GM12874 (cell line): ENCODE measurements at regions not wholly inside any gene's neighbourhood (a gene's known extent, or its start where the extent isn't known, plus 50 kb on each side); places are given as distances from the start of the nearest gene placed in this dataset.
A peak's percentile ranks its signal among the peaks of the same experiment; 100 is the strongest.

Experiments used
- TF ChIP-seq, protein P1 (sequence below): IDR thresholded peaks from 2 replicates; pipeline ENCODE4 v1.5.1; 2011; ENCODE audit warnings: low read depth, mild to moderate bottlenecking, control low read depth, low read length, moderate library complexity; ENCODE audit not compliant: insufficient read depth

DNA sequence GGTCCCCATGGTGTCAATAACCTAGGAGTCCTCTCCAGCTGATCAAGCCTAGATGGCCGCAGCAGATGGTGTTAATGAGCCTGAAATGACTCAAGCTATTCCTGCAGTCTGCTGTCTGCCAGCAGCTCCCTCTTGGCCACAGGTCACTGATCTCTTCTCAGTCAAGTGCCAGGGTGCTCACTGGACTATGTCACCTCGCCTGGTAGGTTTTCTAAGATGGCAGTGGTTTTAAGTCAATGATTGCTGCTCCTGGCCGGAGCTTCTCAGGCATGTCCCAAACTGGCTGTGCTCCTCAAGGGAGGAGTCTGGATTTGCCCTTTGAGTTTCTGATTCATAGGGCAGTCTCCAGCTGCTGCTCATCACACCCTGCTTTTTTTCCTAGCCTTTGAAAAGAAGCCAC is 58.6 kb upstream of the SHISA6 start:
- TF ChIP-seq, protein P1, sequence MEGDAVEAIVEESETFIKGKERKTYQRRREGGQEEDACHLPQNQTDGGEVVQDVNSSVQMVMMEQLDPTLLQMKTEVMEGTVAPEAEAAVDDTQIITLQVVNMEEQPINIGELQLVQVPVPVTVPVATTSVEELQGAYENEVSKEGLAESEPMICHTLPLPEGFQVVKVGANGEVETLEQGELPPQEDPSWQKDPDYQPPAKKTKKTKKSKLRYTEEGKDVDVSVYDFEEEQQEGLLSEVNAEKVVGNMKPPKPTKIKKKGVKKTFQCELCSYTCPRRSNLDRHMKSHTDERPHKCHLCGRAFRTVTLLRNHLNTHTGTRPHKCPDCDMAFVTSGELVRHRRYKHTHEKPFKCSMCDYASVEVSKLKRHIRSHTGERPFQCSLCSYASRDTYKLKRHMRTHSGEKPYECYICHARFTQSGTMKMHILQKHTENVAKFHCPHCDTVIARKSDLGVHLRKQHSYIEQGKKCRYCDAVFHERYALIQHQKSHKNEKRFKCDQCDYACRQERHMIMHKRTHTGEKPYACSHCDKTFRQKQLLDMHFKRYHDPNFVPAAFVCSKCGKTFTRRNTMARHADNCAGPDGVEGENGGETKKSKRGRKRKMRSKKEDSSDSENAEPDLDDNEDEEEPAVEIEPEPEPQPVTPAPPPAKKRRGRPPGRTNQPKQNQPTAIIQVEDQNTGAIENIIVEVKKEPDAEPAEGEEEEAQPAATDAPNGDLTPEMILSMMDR = no peak

DNA sequence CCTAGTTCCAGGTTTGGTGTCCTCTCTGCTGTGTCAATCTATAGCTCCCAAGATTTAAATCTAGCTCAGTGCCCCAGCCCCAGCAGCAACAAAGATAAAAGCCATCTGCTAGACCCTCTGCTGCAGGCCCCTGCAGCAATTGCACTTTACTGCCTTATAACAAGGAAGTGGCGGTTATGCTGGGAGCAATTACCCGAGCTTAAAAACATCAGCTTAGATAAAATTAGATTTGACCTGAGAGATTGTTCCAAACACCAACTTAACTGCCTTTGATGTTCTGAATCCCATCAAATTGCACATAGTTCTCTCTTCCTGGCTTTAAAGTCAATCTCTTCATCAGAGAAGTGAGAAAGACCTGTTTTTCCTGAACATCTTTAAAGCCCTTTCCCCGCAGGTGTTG is 62.4 kb upstream of the SHISA6 start:
- TF ChIP-seq, protein P1 = no peak

DNA sequence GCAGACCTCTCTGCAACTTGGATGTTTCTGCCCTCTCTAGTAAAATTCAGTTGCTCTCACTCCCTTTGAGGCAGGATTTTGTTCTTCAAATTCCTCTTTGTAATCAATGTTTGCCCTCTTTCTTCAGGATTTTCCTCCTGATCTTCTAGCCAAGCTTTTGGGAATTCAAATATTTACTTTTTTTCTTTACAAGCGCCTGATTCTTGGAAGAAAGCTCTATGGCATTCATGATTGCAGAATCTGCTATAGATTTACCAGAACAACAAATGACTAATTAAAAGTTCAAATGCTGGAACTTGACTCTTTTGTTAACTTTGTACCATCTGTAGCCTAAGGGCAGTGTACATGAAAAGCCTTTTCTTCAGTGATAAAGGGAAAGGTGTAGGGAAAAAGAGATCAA is 63.7 kb upstream of the SHISA6 start:
- TF ChIP-seq, protein P1 = no peak

DNA sequence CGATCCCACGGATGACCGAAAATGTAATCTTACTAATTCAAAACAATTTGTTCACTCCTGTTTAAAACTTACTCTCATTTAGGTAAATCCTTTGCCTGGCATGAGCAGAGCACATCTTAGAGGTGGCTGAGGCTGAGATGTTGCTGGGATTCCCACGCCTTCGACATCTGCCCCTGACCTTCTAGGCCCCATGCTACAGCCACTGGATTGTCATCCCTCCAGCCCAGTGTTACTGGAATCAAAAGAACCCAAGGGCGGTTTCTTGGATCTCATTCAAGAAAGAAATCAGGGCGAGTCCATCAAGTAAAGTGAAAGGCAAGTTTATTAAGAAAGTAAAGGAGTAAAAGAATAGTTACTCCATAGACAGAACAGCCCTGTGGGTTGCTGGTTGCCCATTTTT is 64.5 kb upstream of the SHISA6 start:
- TF ChIP-seq, protein P1 = no peak

DNA sequence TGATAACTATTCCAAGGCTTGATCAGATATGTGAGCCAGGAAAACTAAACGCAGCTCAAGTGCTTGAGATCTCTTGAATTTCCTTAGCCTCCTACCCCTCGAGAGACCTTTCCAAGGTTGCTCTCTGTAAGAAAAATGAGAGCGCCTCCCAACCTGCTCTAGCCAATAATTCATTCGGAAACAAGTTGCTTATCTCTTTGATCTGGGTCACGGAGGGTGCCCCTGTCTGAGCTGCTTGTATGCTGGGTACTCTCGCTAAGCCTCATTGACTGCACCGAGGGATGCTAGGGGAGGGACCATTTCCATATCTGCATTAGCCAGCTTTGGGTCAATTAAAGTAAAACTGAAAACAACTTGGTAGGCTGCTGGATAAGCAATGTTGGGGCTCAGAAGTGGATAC is 70.1 kb upstream of the SHISA6 start:
- TF ChIP-seq, protein P1 = no peak

DNA sequence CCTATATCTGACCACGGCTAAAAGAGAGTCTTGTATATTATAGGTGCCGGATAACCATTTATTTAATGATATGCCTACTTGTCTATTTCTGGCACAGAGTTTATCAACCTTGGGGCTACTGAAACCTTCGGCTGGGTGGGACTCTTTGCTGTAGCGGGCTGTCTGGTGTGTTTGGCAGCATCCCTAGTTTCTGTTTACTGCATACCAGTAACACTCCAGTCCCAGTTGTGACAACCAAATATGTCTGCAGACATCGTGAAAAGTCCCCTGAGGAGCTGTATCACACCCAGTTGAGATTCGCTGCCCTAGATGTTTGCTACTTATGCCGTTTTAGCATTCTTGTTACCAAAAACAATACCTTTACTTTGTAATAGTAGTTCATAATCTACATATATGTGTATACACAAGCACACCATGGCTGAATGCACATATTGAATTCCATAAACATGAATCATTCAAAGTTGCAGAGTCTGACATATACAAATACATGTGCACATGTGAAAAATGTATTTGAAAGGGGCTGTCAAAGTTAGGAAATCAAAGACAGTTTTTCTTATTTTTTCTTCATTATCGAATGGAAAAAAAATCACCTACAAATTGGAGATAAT is 89.1 kb upstream of the SHISA6 start:
- TF ChIP-seq, protein P1 = no peak

DNA sequence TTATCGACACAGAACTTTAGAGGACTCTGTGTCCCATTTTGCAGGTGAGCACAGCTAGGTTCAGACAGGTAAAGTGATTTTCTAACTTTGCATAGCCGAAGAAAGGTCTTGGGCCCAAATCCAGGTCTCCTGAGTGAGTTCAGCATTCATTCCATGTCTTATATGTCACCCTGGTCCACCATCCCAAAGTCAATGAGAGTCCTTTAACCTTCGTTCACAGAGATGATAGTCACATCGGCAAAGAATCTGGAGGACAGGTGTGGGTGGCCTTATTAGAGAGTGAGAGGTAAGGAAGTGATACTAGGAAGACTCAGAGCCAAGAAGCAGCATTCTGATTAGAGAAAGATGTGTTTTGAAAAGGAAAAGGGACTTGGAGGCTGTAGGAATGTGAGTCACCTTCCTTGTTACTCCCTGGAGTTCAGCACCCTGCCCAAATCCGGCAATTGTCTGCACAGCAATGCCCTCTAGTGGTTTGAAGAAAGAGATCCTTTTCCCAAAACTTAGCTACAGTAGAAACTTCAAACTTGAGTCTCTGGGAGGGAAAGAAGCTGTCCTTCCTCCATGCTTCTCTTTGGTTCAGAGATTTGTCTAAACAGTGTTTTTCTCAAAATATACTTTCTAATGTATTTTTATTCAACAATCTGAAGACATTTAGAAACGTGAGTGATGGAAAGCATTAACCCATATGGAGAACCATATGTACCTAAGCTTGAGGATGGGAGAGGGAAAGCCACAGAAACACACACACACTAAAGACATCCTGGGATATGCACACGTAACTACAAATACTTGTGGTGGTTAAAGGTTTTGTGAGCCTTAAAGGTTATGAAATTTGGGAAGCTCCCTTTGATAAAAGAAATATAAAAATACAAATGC is 96.4 kb upstream of the SHISA6 start:
- TF ChIP-seq, protein P1 = peak; percentile 14; the same call in 1 of the 2 replicates
